Fibroblast of lung (primary cell): ENCODE measurements at regions not wholly inside any gene's neighbourhood (a gene's known extent, or its start where the extent isn't known, plus 50 kb on each side); places are given as distances from the start of the nearest gene placed in this dataset.

Source experiments
- DNase-seq, 2 donors: peaks; one replicate each; pipeline versions ENCODE4 v3.0.0 to v3.0.0-alpha.2; 2010; ENCODE audit warnings: low read depth in 2 of 2
- H2AFZ ChIP-seq: 2 replicates; pipeline ENCODE4 v1.5.1; 2012; ENCODE audit warnings: low read length, control low read depth, inconsistent platforms
- H3K27ac ChIP-seq: 2 replicates; pipeline ENCODE4 v1.5.1; 2011; ENCODE audit warnings: low read length, control low read depth; ENCODE audit not compliant: insufficient read depth
- H3K27me3 ChIP-seq: 2 replicates; pipeline ENCODE4 v1.5.1; 2011; ENCODE audit warnings: mild to moderate bottlenecking, low read length; ENCODE audit not compliant: control insufficient read depth, insufficient read depth
- H3K36me3 ChIP-seq: 2 replicates; pipeline ENCODE4 v1.5.1; 2011; ENCODE audit warnings: low read length; ENCODE audit not compliant: control insufficient read depth, insufficient read depth
- H3K4me1 ChIP-seq: 2 replicates; pipeline ENCODE4 v1.5.1; 2011; ENCODE audit warnings: low read length; ENCODE audit not compliant: control insufficient read depth, insufficient read depth; ENCODE audit errors: extremely low read depth
- H3K4me2 ChIP-seq: 2 replicates; pipeline ENCODE4 v1.5.1; 2011; ENCODE audit warnings: low read length, control low read depth; ENCODE audit not compliant: insufficient read depth; ENCODE audit errors: extremely low read depth
- H3K4me3 ChIP-seq, 4 experiments: fragments of 200-600 bp in 1 of 4; sonication (generic) in 1 of 4; replicated peaks in 1 of 4; 2 replicates each; pipeline ENCODE4 v1.5.1; 2011 to 2016; ENCODE audit warnings: low read length in 4 of 4, low read depth in 3 of 4, mild to moderate bottlenecking in 3 of 4, control low read depth in 2 of 4, inconsistent platforms in 1 of 4, mixed read lengths in 1 of 4; ENCODE audit not compliant: insufficient read depth in 1 of 4; ENCODE audit errors: control extremely low read depth in 1 of 4
- H3K79me2 ChIP-seq: 2 replicates; pipeline ENCODE4 v1.5.1; 2012; ENCODE audit warnings: mild to moderate bottlenecking, low read length, inconsistent platforms; ENCODE audit not compliant: control insufficient read depth, insufficient read depth
- H3K9ac ChIP-seq: 2 replicates; pipeline ENCODE4 v1.5.1; 2011; ENCODE audit warnings: mild to moderate bottlenecking, low read length, control low read depth; ENCODE audit not compliant: insufficient read depth
- H3K9me3 ChIP-seq: 2 replicates; pipeline ENCODE4 v1.5.1; 2012; ENCODE audit warnings: low read depth, low read length; ENCODE audit not compliant: control insufficient read depth, insufficient read depth
- H4K20me1 ChIP-seq: 2 replicates; pipeline ENCODE4 v1.5.1; 2011; ENCODE audit warnings: low read length; ENCODE audit not compliant: control insufficient read depth, insufficient read depth; ENCODE audit errors: extremely low read depth
- CTCF ChIP-seq, 2 donors: IDR thresholded peaks in 1 of 2; conservative IDR thresholded peaks in 1 of 2; 1 replicate in 1 of 2; 2 replicates in 1 of 2; pipeline ENCODE4 v1.5.1; 2011 to 2012; ENCODE audit warnings: low read length in 2 of 2, control low read depth in 1 of 2, inconsistent platforms in 1 of 2, low read depth in 1 of 2, mild to moderate bottlenecking in 1 of 2
- EZH2 ChIP-seq: IDR thresholded peaks from 2 replicates; pipeline ENCODE4 v1.5.1; 2012; ENCODE audit warnings: low read length, control low read depth, mild to moderate bottlenecking; ENCODE audit errors: missing control alignments

- no peaks in the 10 kb centered on the region for H3K79me2 ChIP-seq
- H3K9me3 ChIP-seq = no peaks in the 10 kb centered on the region
- H4K20me1 ChIP-seq = no peaks in the 10 kb centered on the region
- TF ChIP-seq EZH2 = no peak
- no peak for TF ChIP-seq CTCF (conservative IDR thresholded peaks at IDR 0.05 in 1 of 2, IDR thresholded peaks at IDR 0.05 in 1 of 2; ENCODE audit: low read depth in 1 of 2, low read length in 2 of 2)
- no peaks in the 10 kb centered on the region for H3K4me1 ChIP-seq
- H3K27ac ChIP-seq = no peak overlapping the region
- no peak for DNase-seq
- no peak overlapping the region for H2AFZ ChIP-seq
- no peaks in the 10 kb centered on the region for H3K27me3 ChIP-seq
- no peaks in the 10 kb centered on the region for H3K36me3 ChIP-seq
- no peak overlapping the region for H3K9ac ChIP-seq
- H3K4me2 ChIP-seq = no peak overlapping the region
- no peak overlapping the region for H3K4me3 ChIP-seq
These were observed 735.1 kb upstream of the MIR17HG start for GRCh38 chr13:90612391-90612790.

GRCh38 chr13:90613076-90613795 is 734.3 kb upstream of the MIR17HG start:
- H3K4me3 ChIP-seq = no peak overlapping the region
- no peaks in the 10 kb centered on the region for H3K79me2 ChIP-seq
- DNase-seq = no peak
- H3K9ac ChIP-seq = no peak overlapping the region
- H2AFZ ChIP-seq = no peak overlapping the region
- no peak for TF ChIP-seq CTCF (conservative IDR thresholded peaks at IDR 0.05 in 1 of 2, IDR thresholded peaks at IDR 0.05 in 1 of 2; ENCODE audit: low read depth in 1 of 2, low read length in 2 of 2)
- no peak for TF ChIP-seq EZH2
- H3K36me3 ChIP-seq = no peaks in the 10 kb centered on the region
- H3K4me2 ChIP-seq = no peak overlapping the region
- H3K4me1 ChIP-seq = no peaks in the 10 kb centered on the region
- H4K20me1 ChIP-seq = no peaks in the 10 kb centered on the region
- no peaks in the 10 kb centered on the region for H3K27me3 ChIP-seq
- H3K27ac ChIP-seq = no peak overlapping the region
- H3K9me3 ChIP-seq = no peaks in the 10 kb centered on the region

- TF ChIP-seq EZH2 (no peak), CTCF (conservative IDR thresholded peaks at IDR 0.05 in 1 of 2, IDR thresholded peaks at IDR 0.05 in 1 of 2; ENCODE audit: low read depth in 1 of 2, low read length in 2 of 2) (no peak)
- H3K36me3 ChIP-seq = no peaks in the 10 kb centered on the region
- H4K20me1 ChIP-seq = no peaks in the 10 kb centered on the region
- no peak for DNase-seq
- no peak overlapping the region for H3K4me2 ChIP-seq
- no peak overlapping the region for H3K27ac ChIP-seq
- no peak overlapping the region for H2AFZ ChIP-seq
- no peaks in the 10 kb centered on the region for H3K27me3 ChIP-seq
- H3K79me2 ChIP-seq = no peaks in the 10 kb centered on the region
- no peaks in the 10 kb centered on the region for H3K9me3 ChIP-seq
- H3K4me3 ChIP-seq = no peak overlapping the region
- H3K4me1 ChIP-seq = no peaks in the 10 kb centered on the region
- H3K9ac ChIP-seq = no peak overlapping the region
These were observed 732.3 kb upstream of the MIR17HG start for GRCh38 chr13:90615236-90615635.
